Osteocyte (in vitro differentiated cells): ENCODE measurements at regions not wholly inside any gene's neighbourhood (a gene's known extent, or its start where the extent isn't known, plus 50 kb on each side); places are given as distances from the start of the nearest gene placed in this dataset.
A peak's percentile ranks its signal among the peaks of the same experiment; 100 is the strongest.

ENCODE experiments used
- DNase-seq: peaks from one replicate; pipeline ENCODE4 v3.0.0; 2021; ENCODE audit warnings: mixed read lengths; ENCODE audit not compliant: unreplicated experiment; ENCODE audit errors: extremely low spot score
- H3K27ac Mint-ChIP-seq: one replicate; pipeline ENCODE4 v1.8.0; 2021; ENCODE audit warnings: mild to moderate bottlenecking, mixed read lengths; ENCODE audit not compliant: unreplicated experiment
- H3K27me3 Mint-ChIP-seq: one replicate; pipeline ENCODE4 v1.8.0; 2021; ENCODE audit warnings: mixed read lengths; ENCODE audit not compliant: unreplicated experiment
- H3K36me3 Mint-ChIP-seq: one replicate; pipeline ENCODE4 v1.8.0; 2021; ENCODE audit warnings: mixed read lengths; ENCODE audit not compliant: unreplicated experiment
- H3K4me1 Mint-ChIP-seq: one replicate; pipeline ENCODE4 v1.8.0; 2021; ENCODE audit warnings: mixed read lengths; ENCODE audit not compliant: unreplicated experiment
- H3K4me3 Mint-ChIP-seq: one replicate; pipeline ENCODE4 v1.8.0; 2021; ENCODE audit warnings: mild to moderate bottlenecking, moderate library complexity, mixed read lengths; ENCODE audit not compliant: unreplicated experiment
- H3K9me3 Mint-ChIP-seq: one replicate; pipeline ENCODE4 v1.8.0; 2021; ENCODE audit warnings: mixed read lengths; ENCODE audit not compliant: unreplicated experiment
- CTCF ChIP-seq: fragments of 200-600 bp; sonication (generic); IDR thresholded peaks from 2 replicates; pipeline ENCODE4 v1.5.0; 2021; ENCODE audit warnings: antibody characterized with exemption, mild to moderate bottlenecking, moderate library complexity

GRCh38 chr2:173648816-173649215 lies 294.1 kb downstream of the CDCA7 start:
- H3K36me3 Mint-ChIP-seq: no peaks in the 10 kb centered on the region
- H3K4me1 Mint-ChIP-seq: peaks cover 40% of the 10 kb centered on the region
- H3K27me3 Mint-ChIP-seq: no peaks in the 10 kb centered on the region
- H3K27ac Mint-ChIP-seq: no peak overlapping the region
- no peak overlapping the region for H3K4me3 Mint-ChIP-seq
- no peak for DNase-seq
- H3K9me3 Mint-ChIP-seq: no peaks in the 10 kb centered on the region
- no peak for TF ChIP-seq CTCF

- no peak overlapping the region for H3K4me3 Mint-ChIP-seq
- H3K4me1 Mint-ChIP-seq: peaks cover 36% of the 10 kb centered on the region
- H3K27ac Mint-ChIP-seq: no peak overlapping the region
These were observed 295.0 kb downstream of the CDCA7 start for GRCh38 chr2:173649527-173650219.

GRCh38 chr2:173651891-173652290 lies 297.2 kb downstream of the CDCA7 start:
- Mint-ChIP-seq H3K27ac (peak overlapping the region; percentile 91), H3K36me3 (no peaks in the 10 kb centered on the region), H3K27me3 (no peaks in the 10 kb centered on the region), H3K9me3 (no peaks in the 10 kb centered on the region), H3K4me1 (peaks cover 43% of the 10 kb centered on the region), H3K4me3 (no peak overlapping the region)
- TF ChIP-seq CTCF: no peak
- no peak for DNase-seq

More at GRCh38 chr2:173649527-173650219, 295.0 kb downstream of the CDCA7 start:
- H3K36me3 Mint-ChIP-seq: no peaks in the 10 kb centered on the region
- no peaks in the 10 kb centered on the region for H3K9me3 Mint-ChIP-seq
- no peak for DNase-seq
- TF ChIP-seq CTCF: no peak
- H3K27me3 Mint-ChIP-seq: no peaks in the 10 kb centered on the region

- H3K27ac Mint-ChIP-seq: peak overlapping the region; percentile 91
- no peaks in the 10 kb centered on the region for H3K9me3 Mint-ChIP-seq
- no peak for TF ChIP-seq CTCF
- no peaks in the 10 kb centered on the region for H3K27me3 Mint-ChIP-seq
- no peak overlapping the region for H3K4me3 Mint-ChIP-seq
- H3K36me3 Mint-ChIP-seq: no peaks in the 10 kb centered on the region
- DNase-seq: no peak
- peaks cover 43% of the 10 kb centered on the region for H3K4me1 Mint-ChIP-seq
These were observed 297.6 kb downstream of the CDCA7 start for GRCh38 chr2:173652311-173652710.

GRCh38 chr2:173652767-173653431 lies 298.2 kb downstream of the CDCA7 start:
- peak overlapping the region; percentile 91 for H3K27ac Mint-ChIP-seq
- H3K4me1 Mint-ChIP-seq: peaks cover 42% of the 10 kb centered on the region
- TF ChIP-seq CTCF: no peak

More at GRCh38 chr2:173652767-173653431, 298.2 kb downstream of the CDCA7 start:
- Mint-ChIP-seq H3K27me3 (no peaks in the 10 kb centered on the region), H3K36me3 (no peaks in the 10 kb centered on the region), H3K4me3 (no peak overlapping the region), H3K9me3 (no peaks in the 10 kb centered on the region)
- DNase-seq: no peak
